ENCODE measurements at regions not wholly inside any gene's neighbourhood (a gene's known extent, or its start where the extent isn't known, plus 50 kb on each side); places are given as distances from the start of the nearest gene placed in this dataset.

DNA sequence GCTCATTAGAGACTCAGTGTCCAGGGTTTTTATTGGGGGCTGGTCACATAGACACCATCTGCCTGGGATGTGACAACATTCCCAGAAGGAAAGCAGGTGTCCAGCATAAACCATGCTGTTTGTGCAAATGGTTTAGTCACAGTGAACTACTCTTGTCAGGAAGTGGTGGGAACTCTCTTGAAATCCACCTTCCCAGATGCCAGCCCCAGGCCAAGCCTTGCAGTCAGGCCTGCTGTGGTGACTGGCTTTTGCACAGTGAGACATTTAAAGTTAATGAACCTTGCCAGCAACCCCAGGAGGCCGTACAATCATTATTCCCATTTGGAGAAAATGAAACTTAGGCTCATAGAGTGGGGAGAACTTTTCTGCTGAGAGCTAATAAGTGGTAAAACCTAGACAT is 242.5 kb upstream of the KCNG1 start (continued):
- no peak for TF ChIP-seq CTCF (IDR thresholded peaks at IDR 0.05)
- no peak for TF ChIP-seq JUNB (IDR thresholded peaks at IDR 0.05)
- TF ChIP-seq, protein P1, sequence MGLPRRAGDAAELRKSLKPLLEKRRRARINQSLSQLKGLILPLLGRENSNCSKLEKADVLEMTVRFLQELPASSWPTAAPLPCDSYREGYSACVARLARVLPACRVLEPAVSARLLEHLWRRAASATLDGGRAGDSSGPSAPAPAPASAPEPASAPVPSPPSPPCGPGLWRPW (IDR thresholded peaks at IDR 0.05): no peak
- no peak for TF ChIP-seq PBX3 (IDR thresholded peaks at IDR 0.05)
- TF ChIP-seq CEBPB (IDR thresholded peaks at IDR 0.05): no peak
- no peak for TF ChIP-seq CHD4 (IDR thresholded peaks at IDR 0.05; ENCODE audit: borderline replicate concordance)

- ATAC-seq (no peak), FAIRE-seq (no peak), DNase-seq (ENCODE audit: low read depth in 1 of 2, low spot score in 1 of 2) (no peak)
- Histone ChIP-seq H3K4me1 (0 out of 3 replicates have a peak, but pooled peaks cover 2% of the 10 kb centered on the region), H3K27ac (no peak overlapping the region), H3K4me3 (no peak overlapping the region), H3K4me2 (no peak overlapping the region), H3K9me3 (peaks cover 12% of the 10 kb centered on the region; the same call in 2 of the 3 replicates)
- ChIA-PET CTCF (interaction anchor here (1.3 to 1.4 kb wide), 2 partner anchors 10 to 19 kb away, joined by 3 to 4 read pairs; no protein-coding TSS in a partner anchor), POLR2A (no interaction called here)
- 65% methylated on average over 9 of the region's 9 CpGs for whole genome bisulfite sequencing (ENCODE audit: missing lambda C conversion rate)
- TF ChIP-seq GATA3 (IDR thresholded peaks at IDR 0.05; ENCODE audit: borderline replicate concordance) (no peak), ZNF302 (CRISPR knock-in tag; IDR thresholded peaks at IDR 0.05) (no peak), SMC3 (IDR thresholded peaks at IDR 0.05) (no peak), TFCP2L1 (CRISPR knock-in tag; IDR thresholded peaks at IDR 0.05) (no peak), HOXB13 (CRISPR knock-in tag; IDR thresholded peaks at IDR 0.05; ENCODE audit: low read depth) (no peak)
- TF ChIP-seq, protein P1 (IDR thresholded peaks at IDR 0.05): no peak
- TF ChIP-seq, protein P2, sequence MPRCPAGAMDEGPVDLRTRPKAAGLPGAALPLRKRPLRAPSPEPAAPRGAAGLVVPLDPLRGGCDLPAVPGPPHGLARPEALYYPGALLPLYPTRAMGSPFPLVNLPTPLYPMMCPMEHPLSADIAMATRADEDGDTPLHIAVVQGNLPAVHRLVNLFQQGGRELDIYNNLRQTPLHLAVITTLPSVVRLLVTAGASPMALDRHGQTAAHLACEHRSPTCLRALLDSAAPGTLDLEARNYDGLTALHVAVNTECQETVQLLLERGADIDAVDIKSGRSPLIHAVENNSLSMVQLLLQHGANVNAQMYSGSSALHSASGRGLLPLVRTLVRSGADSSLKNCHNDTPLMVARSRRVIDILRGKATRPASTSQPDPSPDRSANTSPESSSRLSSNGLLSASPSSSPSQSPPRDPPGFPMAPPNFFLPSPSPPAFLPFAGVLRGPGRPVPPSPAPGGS (IDR thresholded peaks at IDR 0.05): no peak
Measured at GRCh38 chr20:51262240-51262639, 239.3 kb upstream of the KCNG1 start.

DNA sequence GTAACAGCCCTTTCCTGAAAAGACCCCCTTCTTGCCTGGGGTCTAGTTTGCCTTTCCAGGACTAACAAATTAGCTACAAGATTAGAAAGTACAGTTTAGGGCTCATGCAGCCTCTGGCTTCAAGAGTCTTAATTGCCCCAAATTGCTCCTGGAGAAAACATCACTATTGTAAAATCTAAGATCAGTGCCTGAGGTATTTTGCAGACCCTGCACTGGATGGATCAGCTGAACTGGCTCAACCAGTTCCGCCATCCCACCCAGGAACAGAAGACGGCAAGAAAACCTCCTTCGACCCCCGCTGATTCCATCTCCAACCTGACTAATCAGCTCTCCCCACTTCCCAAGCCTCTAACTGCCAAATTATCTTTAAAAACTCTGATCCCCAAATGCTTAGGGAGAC is 236.5 kb upstream of the KCNG1 start:
- FAIRE-seq (no peak), DNase-seq (ENCODE audit: low read depth in 1 of 2, low spot score in 1 of 2) (no peak), ATAC-seq (no peak)
- no peak overlapping the region for H3K27ac ChIP-seq
- ChIA-PET POLR2A (no interaction called here), CTCF (interaction anchor here (1.1 kb wide), 1 partner anchor 11 kb away, joined by 3 read pairs; no protein-coding TSS in a partner anchor)
- 85% methylated on average over 4 of the region's 4 CpGs for WGBS (ENCODE audit: missing lambda C conversion rate)
- no peaks in the 10 kb centered on the region for H3K9me3 ChIP-seq
- H3K4me1 ChIP-seq: 0 out of 3 replicates have a peak, but pooled peaks cover 2% of the 10 kb centered on the region
- H3K4me3 ChIP-seq: no peak overlapping the region
- no peak overlapping the region for H3K4me2 ChIP-seq
- TF ChIP-seq ESRRA (IDR thresholded peaks at IDR 0.05; ENCODE audit: borderline replicate concordance, low read length): no peak
- no peak for TF ChIP-seq HDAC2 (IDR thresholded peaks at IDR 0.05)
- TF ChIP-seq PHF8 (IDR thresholded peaks at IDR 0.05; ENCODE audit: borderline replicate concordance, low read depth): no peak
- TF ChIP-seq ELK1 (IDR thresholded peaks at IDR 0.05; ENCODE audit: low read depth, low read length): no peak
- no peak for TF ChIP-seq NPAS2 (CRISPR knock-in tag; IDR thresholded peaks at IDR 0.05; ENCODE audit: borderline replicate concordance)
- TF ChIP-seq POLR2A (IDR thresholded peaks at IDR 0.05; ENCODE audit: low read length): no peak
- no peak for TF ChIP-seq RARB (CRISPR knock-in tag; IDR thresholded peaks at IDR 0.05)
- no peak for TF ChIP-seq HOXB13 (CRISPR knock-in tag; IDR thresholded peaks at IDR 0.05; ENCODE audit: low read depth)
- no peak for TF ChIP-seq GATA3 (IDR thresholded peaks at IDR 0.05; ENCODE audit: borderline replicate concordance)
- no peak for TF ChIP-seq MAX (IDR thresholded peaks at IDR 0.05)
- no peak for TF ChIP-seq ZFP36 (IDR thresholded peaks at IDR 0.05; ENCODE audit: borderline replicate concordance, partially characterized antibody)
- no peak for TF ChIP-seq MYC (IDR thresholded peaks at IDR 0.05; ENCODE audit: borderline replicate concordance, low read length)
- no peak for TF ChIP-seq EHF (CRISPR knock-in tag; IDR thresholded peaks at IDR 0.05)
- no peak for TF ChIP-seq TP53 (CRISPR knock-in tag; IDR thresholded peaks at IDR 0.05)
- TF ChIP-seq FOSB (CRISPR knock-in tag; IDR thresholded peaks at IDR 0.05): no peak
- TF ChIP-seq CHD4 (IDR thresholded peaks at IDR 0.05; ENCODE audit: borderline replicate concordance): no peak
- no peak for TF ChIP-seq POLR2AphosphoS2 (conservative IDR thresholded peaks at IDR 0.05; ENCODE audit: low read length)
- TF ChIP-seq NFE2L2 (conservative IDR thresholded peaks at IDR 0.05; ENCODE audit: low read length): no peak
- TF ChIP-seq ZNF302 (CRISPR knock-in tag; IDR thresholded peaks at IDR 0.05): no peak
- TF ChIP-seq HEYL (CRISPR knock-in tag; IDR thresholded peaks at IDR 0.05): no peak
